H1 (cell line): ENCODE measurements at regions not wholly inside any gene's neighbourhood (a gene's known extent, or its start where the extent isn't known, plus 50 kb on each side); places are given as distances from the start of the nearest gene placed in this dataset.
"Not testable (repeated sequence)": the region's sequence is repeated elsewhere in the genome, so short reads cannot be mapped to it uniquely, and the experiment has no call there.

Source experiments
- CTCF ChIA-PET: fragments of 300-600 bp; sonication (Branson Sonifier 250); formaldehyde crosslinking; loops from one replicate; lab custom pipeline; 2021; ENCODE audit not compliant: partially characterized antibody; lab: Charles Lee
- POLR2A ChIA-PET: fragments of 300-600 bp; sonication (Branson Sonifier 250); formaldehyde crosslinking; loops from one replicate; lab custom pipeline; 2021; ENCODE audit warnings: inconsistent platforms; ENCODE audit not compliant: partially characterized antibody; lab: Charles Lee
- DNase-seq, 2 experiments: peaks; one replicate each; pipeline versions ENCODE4 v3.0.0 to v3.0.0-alpha.2; 2010 to 2022; ENCODE audit warnings: low spot score in 2 of 2, low read depth in 1 of 2, mixed read lengths in 1 of 2
- FAIRE-seq: peaks from 2 replicates; lab custom pipeline; 2011; peaks lifted over from hg19 to GRCh38; lab: Jason Lieb, UNC
- H2AFZ ChIP-seq: 2 replicates; pipeline ENCODE4 v1.8.1; 2012; ENCODE audit warnings: low read length, inconsistent platforms
- H2AK5ac ChIP-seq: 2 replicates; pipeline ENCODE4 v1.6.1; 2013; ENCODE audit warnings: low read depth, low read length
- H2BK120ac ChIP-seq: replicated peaks from 2 replicates; pipeline ENCODE3; 2013; ENCODE audit warnings: low read depth, low read length, inconsistent platforms
- H2BK12ac ChIP-seq: 2 replicates; pipeline ENCODE4 v1.6.1; 2013; ENCODE audit warnings: low read depth, low read length
- H2BK15ac ChIP-seq: 2 replicates; pipeline ENCODE4 v1.6.1; 2013; ENCODE audit warnings: low read length
- H2BK20ac ChIP-seq: 2 replicates; pipeline ENCODE4 v1.6.1; 2013; ENCODE audit warnings: low read length
- H2BK5ac ChIP-seq: 2 replicates; pipeline ENCODE4 v1.6.1; 2013; ENCODE audit warnings: low read depth, low read length
- H3K14ac ChIP-seq: 2 replicates; pipeline ENCODE4 v1.6.1; 2013; ENCODE audit warnings: inconsistent platforms; ENCODE audit not compliant: insufficient read length
- H3K18ac ChIP-seq: 2 replicates; pipeline ENCODE4 v1.6.1; 2013; ENCODE audit warnings: low read length; ENCODE audit errors: extremely low read depth
- H3K23ac ChIP-seq: 2 replicates; pipeline ENCODE4 v1.6.1; 2013; ENCODE audit warnings: inconsistent platforms; ENCODE audit not compliant: insufficient read length
- H3K23me2 ChIP-seq: 2 replicates; pipeline ENCODE4 v1.6.1; 2013; ENCODE audit warnings: low read depth, low read length
- H3K27ac ChIP-seq: 2 replicates; pipeline ENCODE4 v1.6.1; 2011; ENCODE audit warnings: low read depth, low read length, inconsistent platforms
- H3K27me3 ChIP-seq, 4 experiments: replicated peaks in 1 of 4; 1 replicate in 1 of 4; 2 replicates in 3 of 4; pipeline versions ENCODE4 v1.6.1 to v1.8.1; 2011 to 2013; ENCODE audit warnings: low read length in 3 of 4, mild to moderate bottlenecking in 3 of 4, inconsistent platforms in 2 of 4, mixed read lengths in 2 of 4, moderate library complexity in 1 of 4; ENCODE audit not compliant: control insufficient read depth in 3 of 4, insufficient read depth in 3 of 4; ENCODE audit errors: extremely low read depth in 1 of 4
- H3K36me3 ChIP-seq, 4 experiments: 2 replicates each; pipeline versions ENCODE4 v1.6.1 to v1.8.1; 2011 to 2013; ENCODE audit warnings: mild to moderate bottlenecking in 4 of 4, low read length in 3 of 4, moderate library complexity in 2 of 4, control low read depth in 1 of 4, inconsistent platforms in 1 of 4; ENCODE audit not compliant: insufficient read depth in 4 of 4, control insufficient read depth in 2 of 4
- H3K4ac ChIP-seq: replicated peaks from 2 replicates; pipeline ENCODE3; 2013; ENCODE audit warnings: low read length, low read depth, mixed read lengths, inconsistent platforms; ENCODE audit not compliant: insufficient read length
- H3K4me1 ChIP-seq, 4 experiments: replicated peaks in 1 of 4; 1 replicate in 1 of 4; 2 replicates in 3 of 4; pipeline versions ENCODE4 v1.6.1 to v1.8.1; 2011 to 2013; ENCODE audit warnings: low read length in 3 of 4, inconsistent platforms in 2 of 4, mixed read lengths in 1 of 4; ENCODE audit not compliant: insufficient read depth in 4 of 4, control insufficient read depth in 3 of 4
- H3K4me2 ChIP-seq, 2 experiments: 2 replicates each; pipeline versions ENCODE4 v1.6.1 to v1.8.1; 2011 to 2013; ENCODE audit warnings: low read depth in 2 of 2, low read length in 2 of 2, control low read depth in 1 of 2, inconsistent platforms in 1 of 2, mild to moderate bottlenecking in 1 of 2; ENCODE audit not compliant: insufficient read depth in 1 of 2
- H3K4me3 ChIP-seq, 4 experiments: fragments of 200-600, 300-600 bp in 1 of 4; sonication (generic), shearing (Covaris generic), sonication (Bioruptor Twin) in 1 of 4; 2 replicates each; pipeline versions ENCODE4 v1.5.1 to v1.8.1; 2011 to 2016; ENCODE audit warnings: low read length in 4 of 4, low read depth in 3 of 4, control low read depth in 2 of 4, inconsistent platforms in 2 of 4, mild to moderate bottlenecking in 2 of 4, mixed read lengths in 1 of 4, moderate library complexity in 1 of 4; ENCODE audit not compliant: insufficient read depth in 2 of 4; ENCODE audit errors: extremely low read depth in 1 of 4
- H3K56ac ChIP-seq: replicated peaks from 2 replicates; pipeline ENCODE3; 2013; ENCODE audit warnings: low read depth, mild to moderate bottlenecking, mixed read lengths, low read length, inconsistent platforms; ENCODE audit not compliant: insufficient read length
- H3K79me1 ChIP-seq: 2 replicates; pipeline ENCODE4 v1.6.1; 2013; ENCODE audit warnings: low read depth, low read length, control low read depth
- H3K79me2 ChIP-seq, 2 experiments: 2 replicates each; pipeline versions ENCODE4 v1.6.1 to v1.8.1; 2012 to 2013; ENCODE audit warnings: low read length in 2 of 2, mild to moderate bottlenecking in 2 of 2, inconsistent platforms in 1 of 2; ENCODE audit not compliant: insufficient read depth in 2 of 2, control insufficient read depth in 1 of 2
- H3K9ac ChIP-seq, 4 experiments: replicated peaks in 1 of 4; 1 replicate in 1 of 4; 2 replicates in 3 of 4; pipeline versions ENCODE4 v1.6.1 to v1.8.1; 2011 to 2013; ENCODE audit warnings: low read depth in 3 of 4, low read length in 3 of 4, control low read depth in 2 of 4, mild to moderate bottlenecking in 2 of 4, moderate library complexity in 2 of 4, inconsistent platforms in 1 of 4; ENCODE audit errors: extremely low read depth in 1 of 4
- H3K9me3 ChIP-seq, 2 experiments: 2 replicates each; pipeline versions ENCODE4 v1.6.1 to v1.8.1; 2012 to 2013; ENCODE audit warnings: mild to moderate bottlenecking in 2 of 2, moderate library complexity in 2 of 2, control low read depth in 1 of 2, inconsistent platforms in 1 of 2, low read depth in 1 of 2, low read length in 1 of 2, mixed read lengths in 1 of 2; ENCODE audit not compliant: insufficient read depth in 2 of 2
- H4K20me1 ChIP-seq, 2 experiments: replicated peaks in 1 of 2; 2 replicates each; pipeline versions ENCODE3 to v1.8.1; 2011 to 2013; ENCODE audit warnings: inconsistent platforms in 2 of 2, low read length in 2 of 2, mild to moderate bottlenecking in 1 of 2; ENCODE audit not compliant: insufficient read depth in 2 of 2, control insufficient read depth in 1 of 2
- H4K5ac ChIP-seq: 2 replicates; pipeline ENCODE4 v1.6.1; 2013; ENCODE audit warnings: low read length, low read depth, mixed read lengths, inconsistent platforms; ENCODE audit not compliant: insufficient read length
- H4K8ac ChIP-seq: 2 replicates; pipeline ENCODE4 v1.8.0; 2013; ENCODE audit warnings: mild to moderate bottlenecking, moderate library complexity, low read length, inconsistent platforms; ENCODE audit not compliant: insufficient read depth; ENCODE audit errors: extremely low read depth
- H4K91ac ChIP-seq: replicated peaks from 2 replicates; pipeline ENCODE3; 2013; ENCODE audit warnings: low read length, mixed read lengths, inconsistent platforms; ENCODE audit not compliant: insufficient read length

GRCh38 chr12:90687682-90688081 is 267.3 kb downstream of the CCER1 start:
- H4K5ac ChIP-seq, H3K4ac ChIP-seq, H4K91ac ChIP-seq, H2AK5ac ChIP-seq, H3K27ac ChIP-seq, H3K9ac ChIP-seq, H3K56ac ChIP-seq, H3K23me2 ChIP-seq, FAIRE-seq, H3K9me3 ChIP-seq, H2BK5ac ChIP-seq, DNase-seq, H3K18ac ChIP-seq, H2BK12ac ChIP-seq, H3K4me2 ChIP-seq, H3K4me3 ChIP-seq, H3K23ac ChIP-seq, H3K4me1 ChIP-seq, H2BK15ac ChIP-seq, H3K27me3 ChIP-seq, H3K79me2 ChIP-seq, CTCF ChIA-PET, H3K79me1 ChIP-seq, H4K20me1 ChIP-seq, H2AFZ ChIP-seq, H2BK20ac ChIP-seq, H3K36me3 ChIP-seq, H4K8ac ChIP-seq, H3K14ac ChIP-seq, H2BK120ac ChIP-seq, POLR2A ChIA-PET: not testable (repeated sequence)
